GM23338 (cell line): ENCODE measurements at regions not wholly inside any gene's neighbourhood (a gene's known extent, or its start where the extent isn't known, plus 50 kb on each side); places are given as distances from the start of the nearest gene placed in this dataset.

Source experiments
- ATAC-seq: fragments of 200-7000 bp; cut with Tn5 transposase; 3 replicates; pipeline ENCODE4 v1.9.1; 2020
- DNase-seq: peaks from one replicate; pipeline ENCODE4 v3.0.0-alpha.2; 2015; ENCODE audit warnings: low spot score
- H2AFZ ChIP-seq: fragments of 200-600 bp; sonication (generic); 2 replicates; pipeline ENCODE4 v1.8.0; 2016; ENCODE audit warnings: antibody characterized with exemption, mild to moderate bottlenecking, moderate library complexity
- H3F3A ChIP-seq: fragments of 200-600 bp; sonication (generic); replicated peaks from 2 replicates; pipeline ENCODE4 v1.8.0; 2017; ENCODE audit warnings: antibody characterized with exemption, mixed run types, low read depth
- H3K27ac ChIP-seq: fragments of 200-600 bp; sonication (generic); 2 replicates; pipeline ENCODE4 v1.6.1; 2016; ENCODE audit warnings: low read depth
- H3K27me3 ChIP-seq: fragments of 200-600 bp; sonication (generic); 2 replicates; pipeline ENCODE4 v1.8.0; 2016; ENCODE audit warnings: mild to moderate bottlenecking, mixed run types, moderate library complexity; ENCODE audit not compliant: insufficient read depth
- H3K36me3 ChIP-seq: fragments of 200-600 bp; sonication (generic); 2 replicates; pipeline ENCODE4 v1.8.0; 2016; ENCODE audit warnings: mild to moderate bottlenecking; ENCODE audit not compliant: insufficient read depth
- H3K4me1 ChIP-seq: fragments of 200-600 bp; sonication (generic); 2 replicates; pipeline ENCODE4 v1.8.0; 2016; ENCODE audit warnings: mild to moderate bottlenecking, moderate library complexity; ENCODE audit not compliant: insufficient read depth
- H3K4me2 ChIP-seq: fragments of 200-600 bp; sonication (generic); 2 replicates; pipeline ENCODE4 v1.7.1; 2017; ENCODE audit warnings: mixed run types
- H3K4me3 ChIP-seq: fragments of 200-600 bp; sonication (generic); 2 replicates; pipeline ENCODE4 v1.6.1; 2016; ENCODE audit warnings: mixed run types
- H3K79me2 ChIP-seq: fragments of 200-600 bp; sonication (generic); replicated peaks from 2 replicates; pipeline ENCODE4 v1.8.0; 2017; ENCODE audit warnings: mild to moderate bottlenecking; ENCODE audit not compliant: insufficient read depth
- H3K9me2 ChIP-seq: fragments of 200-600 bp; sonication (generic); 2 replicates; pipeline ENCODE4 v1.8.0; 2017; ENCODE audit not compliant: insufficient read depth
- H4K20me1 ChIP-seq: fragments of 200-600 bp; sonication (generic); replicated peaks from 2 replicates; pipeline ENCODE4 v1.8.0; 2017; ENCODE audit warnings: mild to moderate bottlenecking; ENCODE audit not compliant: insufficient read depth
- H3K27ac Mint-ChIP-seq: 2 replicates; pipeline ENCODE4 v1.8.0; 2020; ENCODE audit warnings: inconsistent platforms, mild to moderate bottlenecking, moderate library complexity, mixed read lengths
- H3K27me3 Mint-ChIP-seq: 3 replicates; pipeline ENCODE4 v1.8.0; 2022; ENCODE audit warnings: low read depth, mild to moderate bottlenecking, moderate library complexity, mixed read lengths, inconsistent platforms; ENCODE audit not compliant: insufficient read depth, poor library complexity
- H3K36me3 Mint-ChIP-seq: 3 replicates; pipeline ENCODE4 v1.8.0; 2021; ENCODE audit warnings: low read depth, mild to moderate bottlenecking, inconsistent platforms, moderate library complexity, mixed read lengths
- H3K4me1 Mint-ChIP-seq: 3 replicates; pipeline ENCODE4 v1.8.0; 2020; ENCODE audit warnings: mild to moderate bottlenecking, inconsistent platforms, mixed read lengths
- H3K4me3 Mint-ChIP-seq: 3 replicates; pipeline ENCODE4 v1.8.0; 2021; ENCODE audit warnings: moderate library complexity, mild to moderate bottlenecking, inconsistent platforms, mixed read lengths
- H3K9me3 Mint-ChIP-seq: 3 replicates; pipeline ENCODE4 v1.8.0; 2020; ENCODE audit warnings: moderate library complexity, mild to moderate bottlenecking, inconsistent platforms, mixed read lengths
- ETS1 ChIP-seq: IDR thresholded peaks from 2 replicates; pipeline ENCODE4 v1.6.1; 2016; ENCODE audit warnings: antibody characterized with exemption
- EZH2phosphoT487 ChIP-seq: fragments of 200-600 bp; sonication (generic); IDR thresholded peaks from one replicate; pipeline ENCODE4 v1.8.1; 2018; ENCODE audit warnings: antibody characterized with exemption; ENCODE audit not compliant: unreplicated experiment
- STAT1 ChIP-seq: IDR thresholded peaks from one replicate; pipeline ENCODE4 v1.6.1; 2016; ENCODE audit warnings: antibody characterized with exemption; ENCODE audit not compliant: unreplicated experiment
- ZNF114 ChIP-seq: fragments of 250-450 bp; sonication (Bioruptor Pico); IDR thresholded peaks from 2 replicates; pipeline ENCODE4 v1.5.0; 2020; ENCODE audit warnings: mild to moderate bottlenecking, moderate library complexity
- ZNF462 ChIP-seq: fragments of 250-450 bp; sonication (Bioruptor Pico); IDR thresholded peaks from 2 replicates; pipeline ENCODE4 v1.5.0; 2020; ENCODE audit warnings: mild to moderate bottlenecking, moderate library complexity

- H3K27ac Mint-ChIP-seq = no peak overlapping the region
- no peaks in the 10 kb centered on the region for H3K9me3 Mint-ChIP-seq
- no peaks in the 10 kb centered on the region for H3K9me2 ChIP-seq
These were observed 116.8 kb downstream of the RGS2 start for GRCh38 chr1:192925609-192926008.

More at GRCh38 chr1:192925609-192926008, 116.8 kb downstream of the RGS2 start:
- no peak overlapping the region for H3K4me2 ChIP-seq
- H3K4me3 ChIP-seq = no peak overlapping the region
- Mint-ChIP-seq H3K27me3 (no peaks in the 10 kb centered on the region), H3K4me3 (no peak overlapping the region), H3K4me1 (peaks cover 3% of the 10 kb centered on the region), H3K36me3 (no peaks in the 10 kb centered on the region)
- no peaks in the 10 kb centered on the region for H3K36me3 ChIP-seq
- no peak for ATAC-seq
- no peak overlapping the region for H2AFZ ChIP-seq
- TF ChIP-seq ETS1 = no peak
- TF ChIP-seq STAT1 = no peak
- no peak for TF ChIP-seq ZNF114 (CRISPR knock-in tag)
- TF ChIP-seq ZNF462 (CRISPR knock-in tag) = no peak
- TF ChIP-seq EZH2phosphoT487 = no peak
- no peaks in the 10 kb centered on the region for H4K20me1 ChIP-seq
- no peak for DNase-seq
- no peaks in the 10 kb centered on the region for H3K79me2 ChIP-seq
- H3K4me1 ChIP-seq = peaks cover 5% of the 10 kb centered on the region
- H3K27ac ChIP-seq = no peak overlapping the region
- no peaks in the 10 kb centered on the region for H3K27me3 ChIP-seq
- no peaks in the 10 kb centered on the region for H3F3A ChIP-seq
